NT2/D1 (cell line): ENCODE measurements at regions not wholly inside any gene's neighbourhood (a gene's known extent, or its start where the extent isn't known, plus 50 kb on each side); places are given as distances from the start of the nearest gene placed in this dataset.

Experiments
- SUZ12 ChIP-seq: IDR thresholded peaks from 2 replicates; pipeline ENCODE4 v1.6.1; 2011; ENCODE audit not compliant: insufficient read length, insufficient read depth; ENCODE audit errors: extremely low read depth
- YY1 ChIP-seq: IDR thresholded peaks from 2 replicates; pipeline ENCODE4 v1.6.1; 2011; ENCODE audit not compliant: insufficient read length, insufficient read depth
- ZNF274 ChIP-seq: IDR thresholded peaks from 2 replicates; pipeline ENCODE4 v1.6.1; 2011; ENCODE audit warnings: mild to moderate bottlenecking, low read depth, low read length

GRCh38 chr18:60082282-60082681 is 182.5 kb downstream of the PMAIP1 start:
- no peak for TF ChIP-seq YY1
- TF ChIP-seq SUZ12, result no peak
- no peak for TF ChIP-seq ZNF274
